ENCODE measurements at regions not wholly inside any gene's neighbourhood (a gene's known extent, or its start where the extent isn't known, plus 50 kb on each side); places are given as distances from the start of the nearest gene placed in this dataset.

DNA sequence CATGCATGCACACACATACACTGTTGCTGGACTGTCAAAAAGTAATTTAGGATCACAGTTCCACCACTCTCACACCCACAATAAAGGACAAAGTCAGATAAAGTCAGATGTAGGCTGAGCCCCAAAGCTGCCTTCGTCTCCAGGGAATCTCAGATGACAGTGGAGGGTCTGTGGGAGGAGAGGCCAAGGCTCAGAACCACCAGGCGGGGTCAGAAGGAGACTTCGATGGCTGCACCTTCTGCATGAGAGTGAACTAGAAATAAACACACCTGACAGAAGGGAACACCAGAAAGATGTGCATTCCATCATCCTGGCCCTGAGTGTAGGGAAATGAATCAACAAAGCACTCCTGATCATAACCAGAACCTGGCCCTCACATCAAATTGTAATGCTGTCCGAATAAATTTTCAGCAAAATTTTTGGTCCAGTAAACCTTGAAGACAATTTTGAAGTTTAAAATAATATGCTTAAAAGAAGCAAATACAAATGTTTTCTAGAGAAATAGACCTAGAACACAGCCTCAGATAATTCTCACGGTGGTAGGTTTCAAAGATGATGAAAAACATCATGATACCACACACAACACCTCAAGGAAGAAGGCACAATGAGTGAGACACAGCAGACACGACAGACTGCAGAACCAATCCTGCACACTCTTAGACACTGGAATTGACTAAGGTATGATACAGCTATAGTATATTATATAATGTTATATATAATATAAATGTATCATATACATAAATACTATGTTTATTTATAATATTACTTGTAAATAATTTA, 269.8 kb upstream of the KLF6 start:
- TF ChIP-seq CTCF (IDR thresholded peaks at IDR 0.05; ENCODE audit: low read depth, low read length) (no peak), POLR2A (IDR thresholded peaks at IDR 0.05; ENCODE audit: extremely low read depth, insufficient read length) (no peak)

Measured in NB4 (cell line).